GM19099 (cell line): ENCODE measurements at regions not wholly inside any gene's neighbourhood (a gene's known extent, or its start where the extent isn't known, plus 50 kb on each side); places are given as distances from the start of the nearest gene placed in this dataset.

Source experiments
- POLR2A ChIP-seq: IDR thresholded peaks from 3 replicates; pipeline ENCODE4 v1.6.1; 2011; ENCODE audit warnings: low read depth; ENCODE audit not compliant: insufficient read length; ENCODE audit errors: extremely low read depth

DNA sequence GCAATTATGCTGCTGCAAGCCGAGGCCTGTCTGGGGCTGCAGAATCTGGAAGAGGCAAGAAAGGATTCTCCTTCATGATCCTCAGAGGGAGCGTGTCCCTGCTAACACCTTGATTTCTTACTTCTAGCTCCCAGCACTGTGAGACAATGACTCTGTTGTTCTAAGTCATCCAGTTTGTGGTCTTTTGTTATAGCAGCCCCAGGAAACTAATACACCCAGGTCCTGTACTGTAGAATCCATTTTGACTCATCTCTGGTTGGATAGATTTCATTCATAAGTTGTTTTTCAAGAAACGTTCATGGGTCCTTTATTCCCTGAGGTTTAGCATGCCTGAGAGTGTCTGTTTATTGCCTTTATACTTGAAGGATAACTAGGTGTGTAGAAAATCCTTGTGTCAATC, 112.7 kb downstream of the TMEM17 start:
- no peak for TF ChIP-seq POLR2A

GRCh38 chr2:62391696-62392095, 114.3 kb downstream of the TMEM17 start:
- TF ChIP-seq POLR2A: no peak

DNA sequence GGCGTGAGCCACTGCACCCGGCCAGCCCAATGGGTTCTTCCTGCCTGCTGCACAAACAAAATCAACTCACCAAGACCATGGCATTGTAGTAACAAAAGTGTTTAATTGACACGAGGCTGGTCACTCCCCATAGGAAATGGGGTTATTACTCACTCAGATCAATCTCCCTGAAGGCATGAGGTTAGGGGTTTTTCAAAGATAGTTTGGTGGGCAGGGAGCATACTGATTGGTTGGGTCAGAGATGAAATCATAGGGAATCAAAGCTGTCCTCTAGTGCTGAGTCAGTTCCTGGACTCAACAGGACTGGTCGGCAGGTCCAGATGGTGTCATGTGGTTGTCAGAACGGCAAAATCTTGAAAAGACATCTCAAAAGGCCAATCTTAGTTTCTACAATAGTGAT, 122.1 kb downstream of the TMEM17 start:
- no peak for TF ChIP-seq POLR2A

- no peak for TF ChIP-seq POLR2A
These were observed 123.2 kb downstream of the TMEM17 start for GRCh38 chr2:62382757-62383156.

DNA sequence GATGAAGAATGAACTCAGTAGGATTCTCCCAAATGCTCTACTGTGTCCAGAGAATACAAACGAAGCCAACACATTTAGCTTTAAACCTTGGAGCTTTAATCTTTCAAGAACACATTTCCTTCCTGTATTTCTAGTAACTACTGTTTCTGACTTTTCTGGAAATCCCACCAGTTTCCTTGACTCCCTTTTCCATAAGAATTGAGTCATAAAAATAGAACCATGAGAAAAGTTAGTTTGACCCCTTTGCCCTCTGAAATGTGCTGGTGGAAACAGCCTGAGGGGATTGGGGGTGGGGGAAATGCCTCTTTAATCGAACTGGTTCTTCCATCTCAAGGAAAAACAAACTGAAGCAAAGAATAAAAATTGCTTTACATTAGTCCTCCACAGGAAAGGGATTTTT, 123.9 kb downstream of the TMEM17 start:
- TF ChIP-seq POLR2A: no peak

GRCh38 chr2:62381656-62382055, 124.3 kb downstream of the TMEM17 start:
- no peak for TF ChIP-seq POLR2A

- TF ChIP-seq POLR2A: no peak
These were observed 126.4 kb downstream of the TMEM17 start for GRCh38 chr2:62379566-62379965.

GRCh38 chr2:62375113-62375420, 130.9 kb downstream of the TMEM17 start:
- no peak for TF ChIP-seq POLR2A

GRCh38 chr2:62374301-62375112, 131.5 kb downstream of the TMEM17 start:
- no peak for TF ChIP-seq POLR2A

DNA sequence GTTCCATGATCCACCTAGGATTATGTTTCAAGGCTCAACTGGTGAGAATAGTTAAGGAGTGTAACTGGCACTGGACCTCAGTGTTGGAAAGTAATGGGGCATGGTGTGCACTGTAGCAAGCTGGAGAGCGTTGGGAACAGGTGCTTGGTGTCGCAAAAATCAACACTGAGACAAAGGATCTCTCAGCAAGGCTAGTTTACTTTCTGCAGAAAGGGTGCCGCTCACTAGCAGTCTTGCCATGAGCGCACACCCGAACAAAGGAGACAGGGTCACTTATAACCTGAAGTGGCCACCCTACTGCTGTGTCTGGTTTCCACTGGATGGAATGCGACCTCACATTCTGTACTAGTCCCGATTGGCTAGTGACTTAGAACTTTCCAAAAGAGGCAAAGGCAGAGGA, 133.2 kb downstream of the TMEM17 start:
- no peak for TF ChIP-seq POLR2A

GRCh38 chr2:62370321-62371250, 135.4 kb downstream of the TMEM17 start:
- TF ChIP-seq POLR2A: no peak

DNA sequence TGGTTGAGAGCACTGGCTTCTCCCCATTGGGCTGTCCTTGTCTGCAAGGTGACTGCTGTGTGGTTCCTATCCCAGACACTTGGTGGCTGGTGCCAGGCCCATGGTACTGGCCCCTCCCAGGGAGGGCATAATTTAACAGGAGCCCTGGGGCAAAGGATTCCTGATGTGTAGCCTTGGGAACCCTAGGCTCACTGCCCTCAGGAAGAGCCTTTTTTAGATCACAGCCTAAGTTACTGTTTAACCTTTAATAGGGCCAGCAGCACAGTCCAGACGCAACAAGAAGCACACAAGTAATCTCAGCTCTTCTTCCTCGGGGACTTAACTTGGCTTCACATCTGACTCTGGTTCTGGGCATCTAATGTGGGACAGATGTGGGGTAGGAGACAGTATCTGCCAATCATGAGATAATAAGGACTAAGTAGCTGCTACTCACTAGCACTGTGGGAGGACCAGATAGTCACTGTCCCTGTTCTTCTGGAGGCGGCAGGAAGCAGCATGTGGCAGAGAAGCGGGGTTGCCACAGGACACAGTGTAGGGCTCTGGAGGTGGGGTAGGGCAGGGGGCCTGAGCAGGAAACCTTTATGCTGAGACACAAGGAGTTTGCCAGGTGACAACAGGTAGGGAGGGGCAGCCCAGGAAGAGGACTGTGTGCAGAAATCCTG, 136.3 kb downstream of the TMEM17 start:
- no peak for TF ChIP-seq POLR2A

GRCh38 chr2:62364791-62365528, 141.0 kb downstream of the TMEM17 start:
- no peak for TF ChIP-seq POLR2A

DNA sequence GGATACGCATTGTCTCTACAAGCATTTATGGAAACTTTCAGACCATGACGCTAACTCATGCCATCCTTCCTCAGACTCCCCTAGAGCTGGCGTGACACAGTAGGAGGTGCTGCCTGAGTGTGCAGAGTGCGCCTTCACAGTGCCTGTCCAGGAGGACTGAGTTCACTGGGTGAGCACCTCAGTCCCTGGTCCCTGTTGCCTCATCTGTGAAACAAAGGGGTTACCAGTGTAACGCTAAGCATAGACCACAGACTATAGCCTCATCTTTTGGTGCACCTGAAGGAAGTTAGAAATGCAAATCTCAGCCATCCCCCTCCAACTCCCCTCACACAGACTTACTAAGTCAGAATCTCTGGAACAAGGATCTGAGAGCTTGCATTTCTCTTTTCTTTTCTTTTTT, 142.8 kb downstream of the TMEM17 start:
- TF ChIP-seq POLR2A: peak; percentile 26

DNA sequence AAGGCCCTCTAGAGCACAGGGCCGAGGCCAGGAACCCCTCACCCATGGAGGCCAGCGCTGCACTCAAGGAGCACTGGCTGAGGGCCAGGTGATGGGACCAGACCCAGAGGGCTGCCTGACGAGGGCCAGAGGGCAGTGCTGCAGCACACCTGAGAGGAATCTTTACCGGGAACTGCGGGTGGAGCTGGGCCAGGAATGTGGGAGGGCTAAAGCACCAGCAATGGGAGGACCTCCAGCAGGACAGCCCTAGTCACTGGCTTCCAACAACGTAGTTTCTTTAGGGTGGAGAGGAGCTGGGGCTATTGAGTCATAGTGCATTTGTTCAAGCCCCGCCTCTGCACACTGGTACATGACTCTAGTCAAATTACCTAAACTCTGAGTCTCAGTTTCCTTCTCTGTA, 143.4 kb downstream of the TMEM17 start:
- no peak for TF ChIP-seq POLR2A
